Ammon's horn (tissue), 1 donor: ENCODE measurements at regions not wholly inside any gene's neighbourhood (a gene's known extent, or its start where the extent isn't known, plus 50 kb on each side); places are given as distances from the start of the nearest gene placed in this dataset.

ENCODE experiments used
- DNase-seq: peaks from one replicate; pipeline ENCODE4 v3.0.0-alpha.2; 2016; ENCODE audit warnings: low spot score

- peak; percentile 55 for DNase-seq
Measured at GRCh38 chr7:130912862-130913638, 179.0 kb upstream of the KLF14 start.

GRCh38 chr7:130913639-130914553, 179.9 kb upstream of the KLF14 start:
- no peak for DNase-seq

- no peak for DNase-seq
Measured at GRCh38 chr7:130914554-130915294, 180.7 kb upstream of the KLF14 start.

- no peak for DNase-seq
Measured at GRCh38 chr7:130917669-130918128, 183.7 kb upstream of the KLF14 start.

- no peak for DNase-seq
Measured at GRCh38 chr7:130918129-130919052, 184.4 kb upstream of the KLF14 start.

- DNase-seq = no peak
Measured at GRCh38 chr7:130919316-130920103, 185.5 kb upstream of the KLF14 start.

GRCh38 chr7:130920122-130920521, 186.1 kb upstream of the KLF14 start:
- no peak for DNase-seq

- peak; percentile 91 for DNase-seq
Measured at GRCh38 chr7:130921391-130922180, 187.6 kb upstream of the KLF14 start.

GRCh38 chr7:130922206-130923112, 188.5 kb upstream of the KLF14 start:
- no peak for DNase-seq

GRCh38 chr7:130923365-130923764, 189.4 kb upstream of the KLF14 start:
- DNase-seq = no peak

- DNase-seq = no peak
Measured at GRCh38 chr7:130923930-130924329, 189.9 kb upstream of the KLF14 start.

- DNase-seq = no peak
Measured at GRCh38 chr7:130925136-130925794, 191.3 kb upstream of the KLF14 start.

- no peak for DNase-seq
Measured at GRCh38 chr7:130926001-130926691, 192.1 kb upstream of the KLF14 start.

GRCh38 chr7:130927062-130927461, 193.1 kb upstream of the KLF14 start:
- DNase-seq = no peak

- DNase-seq = no peak
Measured at GRCh38 chr7:130927564-130927963, 193.6 kb upstream of the KLF14 start.

GRCh38 chr7:130929896-130930659, 196.1 kb upstream of the KLF14 start:
- DNase-seq = no peak
